Vagina (tissue), 2 donors: ENCODE measurements at regions not wholly inside any gene's neighbourhood (a gene's known extent, or its start where the extent isn't known, plus 50 kb on each side); places are given as distances from the start of the nearest gene placed in this dataset.

Experiments used
- DNase-seq, 2 donors: peaks; one replicate each; pipeline ENCODE4 v3.0.0-alpha.2; 2017; ENCODE audit errors: extremely low spot score in 2 of 2
- H3K27ac ChIP-seq: fragments of 200-600 bp; sonication (generic); one replicate; pipeline ENCODE4 v1.5.1; 2019
- H3K27me3 ChIP-seq: fragments of 200-600 bp; sonication (generic); one replicate; pipeline ENCODE4 v1.5.1; 2019
- H3K36me3 ChIP-seq, 2 donors: fragments of 200-600 bp; sonication (generic); one replicate each; pipeline ENCODE4 v1.5.1; 2017 to 2019
- H3K4me1 ChIP-seq: fragments of 200-600 bp; sonication (generic); one replicate; pipeline ENCODE4 v1.5.1; 2019
- H3K4me3 ChIP-seq, 2 donors: fragments of 200-600 bp; sonication (generic); 1 replicate in 1 of 2; 2 replicates in 1 of 2; pipeline ENCODE4 v1.5.1; 2016 to 2019
- H3K9me3 ChIP-seq: fragments of 200-600 bp; sonication (generic); one replicate; pipeline ENCODE4 v1.5.1; 2019
- POLR2A ChIP-seq, 2 donors: fragments of 450-650 bp; IDR thresholded peaks; one replicate each; pipeline ENCODE4 v1.6.1; 2017; ENCODE audit warnings: antibody characterized with exemption in 2 of 2, mild to moderate bottlenecking in 2 of 2, moderate library complexity in 2 of 2
- POLR2AphosphoS5 ChIP-seq, 2 donors: sonication (generic); formaldehyde crosslinking; IDR thresholded peaks; one replicate each; pipeline ENCODE4 v1.9.0; 2017; ENCODE audit warnings: antibody characterized with exemption in 2 of 2, mild to moderate bottlenecking in 2 of 2, low read depth in 1 of 2; ENCODE audit not compliant: insufficient read depth in 1 of 2
- intact Hi-C: fragments of 100-400 bp; cut with DNase I; formaldehyde crosslinking; loops from one replicate; pipeline ENCODE4 v1.15.1; 2023
- TF ChIP-seq, protein P1 (sequence below), 3 experiments: fragments of 450-650 bp in 2 of 3; fragments of 200-600 bp in 1 of 3; sonication (generic) in 1 of 3; IDR thresholded peaks; one replicate each; pipeline ENCODE4 v1.5.1; 2017 to 2019; ENCODE audit warnings: antibody characterized with exemption in 3 of 3, mild to moderate bottlenecking in 2 of 3, moderate library complexity in 2 of 3

DNA sequence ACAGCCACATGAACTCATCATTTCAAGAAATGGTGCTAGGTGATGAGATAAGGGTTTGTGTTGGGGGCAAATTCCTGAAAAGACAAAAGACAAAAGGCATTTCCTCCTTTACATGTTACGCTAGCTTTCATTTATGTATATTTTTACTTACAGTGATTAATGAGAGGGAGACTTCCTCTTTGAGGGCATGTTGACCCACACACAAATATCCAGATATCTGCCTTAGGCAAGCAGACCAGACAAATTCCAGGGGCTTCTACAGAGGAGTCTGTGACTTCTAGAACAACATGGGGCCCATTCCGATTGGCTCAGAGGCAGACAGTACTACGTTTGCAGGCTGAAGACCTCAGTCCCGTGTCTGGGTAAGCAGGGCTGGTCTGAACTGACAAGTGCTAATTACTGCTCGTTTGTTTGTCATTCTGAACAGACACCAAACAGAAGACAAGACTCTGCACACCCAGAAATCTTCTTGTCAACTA, 74.8 kb upstream of the ST6GAL2 start:
- DNase-seq, result peak in 1 of 2 donors; percentile 72
- H3K27ac ChIP-seq, result no peak overlapping the region

GRCh38 chr2:106961328-106961727, 75.4 kb upstream of the ST6GAL2 start:
- no peak for TF ChIP-seq POLR2AphosphoS5 (IDR thresholded peaks at IDR 0.05; ENCODE audit: insufficient read depth in 1 of 2, low read depth in 1 of 2)
- no peak for TF ChIP-seq POLR2A (IDR thresholded peaks at IDR 0.05)
- TF ChIP-seq, protein P1, sequence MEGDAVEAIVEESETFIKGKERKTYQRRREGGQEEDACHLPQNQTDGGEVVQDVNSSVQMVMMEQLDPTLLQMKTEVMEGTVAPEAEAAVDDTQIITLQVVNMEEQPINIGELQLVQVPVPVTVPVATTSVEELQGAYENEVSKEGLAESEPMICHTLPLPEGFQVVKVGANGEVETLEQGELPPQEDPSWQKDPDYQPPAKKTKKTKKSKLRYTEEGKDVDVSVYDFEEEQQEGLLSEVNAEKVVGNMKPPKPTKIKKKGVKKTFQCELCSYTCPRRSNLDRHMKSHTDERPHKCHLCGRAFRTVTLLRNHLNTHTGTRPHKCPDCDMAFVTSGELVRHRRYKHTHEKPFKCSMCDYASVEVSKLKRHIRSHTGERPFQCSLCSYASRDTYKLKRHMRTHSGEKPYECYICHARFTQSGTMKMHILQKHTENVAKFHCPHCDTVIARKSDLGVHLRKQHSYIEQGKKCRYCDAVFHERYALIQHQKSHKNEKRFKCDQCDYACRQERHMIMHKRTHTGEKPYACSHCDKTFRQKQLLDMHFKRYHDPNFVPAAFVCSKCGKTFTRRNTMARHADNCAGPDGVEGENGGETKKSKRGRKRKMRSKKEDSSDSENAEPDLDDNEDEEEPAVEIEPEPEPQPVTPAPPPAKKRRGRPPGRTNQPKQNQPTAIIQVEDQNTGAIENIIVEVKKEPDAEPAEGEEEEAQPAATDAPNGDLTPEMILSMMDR (IDR thresholded peaks at IDR 0.05), result no peak
- Histone ChIP-seq H3K36me3 (no peaks in the 10 kb centered on the region), H3K27me3 (no peaks in the 10 kb centered on the region), H3K4me1 (no peaks in the 10 kb centered on the region), H3K27ac (no peak overlapping the region), H3K9me3 (no peaks in the 10 kb centered on the region), H3K4me3 (no peak overlapping the region)
- DNase-seq, result no peak
- intact Hi-C loops, result no loop called here

More for the DNA sequence above, 74.8 kb upstream of the ST6GAL2 start:
- Histone ChIP-seq H3K27me3 (no peaks in the 10 kb centered on the region), H3K4me1 (no peaks in the 10 kb centered on the region), H3K36me3 (no peaks in the 10 kb centered on the region), H3K9me3 (no peaks in the 10 kb centered on the region), H3K4me3 (no peak overlapping the region)
- TF ChIP-seq, protein P1 (IDR thresholded peaks at IDR 0.05), result no peak
- TF ChIP-seq POLR2A (IDR thresholded peaks at IDR 0.05), result no peak
- no peak for TF ChIP-seq POLR2AphosphoS5 (IDR thresholded peaks at IDR 0.05; ENCODE audit: insufficient read depth in 1 of 2, low read depth in 1 of 2)
- intact Hi-C loops, result no loop called here

DNA sequence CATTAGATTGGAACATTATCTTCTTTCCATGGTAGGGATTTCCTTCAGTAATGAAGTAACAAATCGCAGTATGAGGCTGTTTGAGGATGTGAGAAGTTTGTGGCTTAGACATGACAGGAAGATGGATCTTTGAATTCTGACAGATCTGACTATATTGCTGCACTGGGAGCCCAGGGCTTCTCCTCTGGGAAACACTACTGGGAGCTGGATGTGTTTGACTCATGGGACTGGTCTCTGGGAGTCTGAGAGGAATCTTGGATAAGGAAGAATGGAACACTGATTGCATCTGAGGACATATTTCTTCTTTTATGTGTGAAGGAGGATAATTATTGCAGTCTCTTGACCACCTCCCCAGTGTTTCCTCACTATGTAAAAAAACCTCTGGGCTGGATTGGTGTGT, 77.2 kb upstream of the ST6GAL2 start:
- H3K27me3 ChIP-seq, result no peaks in the 10 kb centered on the region
- intact Hi-C loops, result no loop called here
- no peaks in the 10 kb centered on the region for H3K9me3 ChIP-seq
- H3K36me3 ChIP-seq, result no peaks in the 10 kb centered on the region
- H3K4me3 ChIP-seq, result no peak overlapping the region
- H3K27ac ChIP-seq, result no peak overlapping the region
- TF ChIP-seq POLR2A (IDR thresholded peaks at IDR 0.05), result no peak
- TF ChIP-seq, protein P1 (IDR thresholded peaks at IDR 0.05), result no peak
- no peak for TF ChIP-seq POLR2AphosphoS5 (IDR thresholded peaks at IDR 0.05; ENCODE audit: insufficient read depth in 1 of 2, low read depth in 1 of 2)
- no peak for DNase-seq
- no peaks in the 10 kb centered on the region for H3K4me1 ChIP-seq

DNA sequence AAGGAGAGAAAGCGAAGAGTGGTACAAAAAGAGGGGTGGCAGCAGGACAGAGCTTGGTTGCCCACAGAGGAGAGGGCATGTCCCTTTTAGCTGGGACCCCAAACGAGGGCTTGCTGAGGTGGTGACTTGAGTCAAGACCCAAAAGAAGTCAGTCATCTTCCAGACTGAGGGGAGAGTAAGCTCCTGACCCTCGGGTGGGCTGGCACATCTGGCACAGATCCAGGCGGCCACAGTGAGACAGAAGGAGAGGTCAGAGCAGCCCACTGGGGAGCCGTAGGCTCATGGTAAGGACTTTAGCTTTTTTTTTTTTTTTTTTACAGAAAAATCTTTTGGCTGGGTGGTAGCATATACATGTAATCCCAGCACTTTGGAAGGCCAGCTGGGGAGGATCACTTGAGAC, 77.9 kb upstream of the ST6GAL2 start:
- TF ChIP-seq POLR2AphosphoS5 (IDR thresholded peaks at IDR 0.05; ENCODE audit: insufficient read depth in 1 of 2, low read depth in 1 of 2) (no peak), POLR2A (IDR thresholded peaks at IDR 0.05) (no peak)
- TF ChIP-seq, protein P1 (IDR thresholded peaks at IDR 0.05), result no peak
- Histone ChIP-seq H3K36me3 (no peaks in the 10 kb centered on the region), H3K27ac (no peak overlapping the region), H3K4me1 (no peaks in the 10 kb centered on the region), H3K27me3 (no peaks in the 10 kb centered on the region), H3K4me3 (no peak overlapping the region), H3K9me3 (no peaks in the 10 kb centered on the region)
- intact Hi-C loops, result no loop called here
- peak in 1 of 2 donors; percentile 72 for DNase-seq

DNA sequence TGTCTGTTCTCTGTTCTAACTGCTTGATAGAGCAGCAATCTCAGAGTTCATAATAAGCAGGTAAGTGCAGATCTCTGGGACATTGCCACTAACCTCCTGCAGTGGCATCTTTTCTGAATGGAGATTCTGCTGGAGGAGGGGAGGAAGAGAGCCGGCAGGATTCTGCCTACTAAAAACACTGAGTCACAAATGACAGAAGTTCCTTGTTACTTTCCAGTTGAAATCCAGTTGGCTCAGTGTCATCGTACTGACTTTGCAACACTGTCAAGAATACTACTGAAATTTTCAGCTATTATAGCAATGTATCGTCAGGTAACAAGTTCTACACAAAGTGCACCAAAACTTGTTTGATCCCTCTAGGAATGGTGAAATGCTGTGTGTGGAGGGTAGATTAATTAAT, 79.6 kb upstream of the ST6GAL2 start:
- Histone ChIP-seq H3K36me3 (no peaks in the 10 kb centered on the region), H3K9me3 (no peaks in the 10 kb centered on the region), H3K27ac (no peak overlapping the region), H3K4me1 (no peaks in the 10 kb centered on the region), H3K4me3 (no peak overlapping the region), H3K27me3 (no peaks in the 10 kb centered on the region)
- intact Hi-C loops, result no loop called here
- TF ChIP-seq, protein P1 (IDR thresholded peaks at IDR 0.05), result no peak
- no peak for TF ChIP-seq POLR2A (IDR thresholded peaks at IDR 0.05)
- TF ChIP-seq POLR2AphosphoS5 (IDR thresholded peaks at IDR 0.05; ENCODE audit: insufficient read depth in 1 of 2, low read depth in 1 of 2), result no peak
- peak in 1 of 2 donors; percentile 37 for DNase-seq
